ENCODE measurements at regions not wholly inside any gene's neighbourhood (a gene's known extent, or its start where the extent isn't known, plus 50 kb on each side); places are given as distances from the start of the nearest gene placed in this dataset.

DNA sequence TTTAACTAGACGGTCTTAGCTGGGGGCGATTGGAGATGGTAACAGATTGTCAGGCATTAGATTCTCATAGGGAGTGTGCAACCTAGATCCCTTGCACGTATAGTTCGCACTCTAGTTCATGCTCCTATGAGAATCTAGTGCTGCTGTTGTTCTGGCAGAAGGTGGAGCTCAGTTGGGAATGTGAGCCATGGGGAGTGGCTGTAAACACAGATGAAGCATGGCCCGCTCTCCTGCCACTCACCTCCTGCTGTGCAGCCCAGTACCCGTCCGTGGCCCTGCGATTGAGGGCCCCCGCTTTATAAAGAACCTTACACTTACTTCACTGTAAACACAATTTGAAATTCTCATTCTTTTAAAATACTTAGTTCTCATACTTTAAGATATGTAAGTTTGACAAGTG lies 339.4 kb downstream of the CDH26 start:
- no peak overlapping the region for H3K4me2 ChIP-seq (ENCODE audit: low read length)
- DNase-seq, result no peak
- peaks cover 6% of the 10 kb centered on the region for H3K9me3 ChIP-seq (ENCODE audit: insufficient read depth, low read depth, low read length)
- no peaks in the 10 kb centered on the region for H3K27me3 ChIP-seq (ENCODE audit: insufficient read depth, low read length)
- no CpG with 5 or more reads among the region's 9 CpGs for WGBS (ENCODE audit: extremely low coverage, insufficient coverage, insufficient read length)
- no peak overlapping the region for H3K23ac ChIP-seq (ENCODE audit: low read length)
- H3K79me1 ChIP-seq (ENCODE audit: low read length), result no peaks in the 10 kb centered on the region
- H2AK5ac ChIP-seq (ENCODE audit: low read length), result no peak overlapping the region
- no peaks in the 10 kb centered on the region for H3K79me2 ChIP-seq (ENCODE audit: control insufficient read depth, insufficient read depth, low read length, poor library complexity)
- no peak overlapping the region for H2BK120ac ChIP-seq (ENCODE audit: insufficient read depth, low read length, poor library complexity)
- H4K12ac ChIP-seq (ENCODE audit: low read depth, low read length), result no peak overlapping the region
- no peak overlapping the region for H4K8ac ChIP-seq (ENCODE audit: low read depth, low read length)
- no peak overlapping the region for H3K14ac ChIP-seq (ENCODE audit: low read length)
- H3K4me1 ChIP-seq (ENCODE audit: control insufficient read depth in 1 of 2, insufficient read depth in 2 of 2, low read length in 2 of 2), result no peaks in the 10 kb centered on the region
- no peak overlapping the region for H3K4ac ChIP-seq (ENCODE audit: low read depth, low read length)
- no peak overlapping the region for H2BK12ac ChIP-seq (ENCODE audit: low read length)
- no peak overlapping the region for H2AFZ ChIP-seq (ENCODE audit: insufficient read depth, low read length, poor library complexity)
- no peaks in the 10 kb centered on the region for H3K36me3 ChIP-seq (ENCODE audit: control insufficient read depth in 1 of 2, insufficient read depth in 2 of 2, low read length in 2 of 2)
- H3K18ac ChIP-seq (ENCODE audit: low read length), result no peak overlapping the region
- H2BK5ac ChIP-seq (ENCODE audit: low read depth, low read length, poor library complexity), result no peak overlapping the region
- no peak overlapping the region for H4K91ac ChIP-seq (ENCODE audit: low read depth, low read length)
- no peak overlapping the region for H3K4me3 ChIP-seq (ENCODE audit: low read depth, low read length)
- no peak overlapping the region for H3K27ac ChIP-seq (ENCODE audit: low read depth, low read length)
- no peak overlapping the region for H3K9ac ChIP-seq (ENCODE audit: low read length)

DNA sequence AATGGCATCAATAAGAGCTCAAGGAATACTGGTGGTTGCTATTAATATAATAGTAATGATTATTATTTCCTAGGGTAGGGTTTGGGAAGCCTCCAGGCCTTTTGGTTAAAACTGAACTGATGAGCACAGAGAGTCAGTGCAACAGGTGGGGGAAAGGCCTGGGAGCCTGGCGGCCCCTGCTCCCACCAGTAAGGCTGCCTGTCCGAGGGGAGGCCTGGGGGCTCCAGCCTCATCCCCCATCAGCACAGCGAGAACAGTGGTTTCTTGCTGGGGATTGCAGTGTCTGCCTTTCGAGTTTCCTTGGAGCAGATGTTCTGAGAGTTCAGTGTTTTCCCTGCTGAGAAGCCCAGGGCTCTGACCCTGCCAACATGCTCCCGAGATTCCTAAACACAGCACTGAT lies 340.4 kb downstream of the CDH26 start:
- H3K9me3 ChIP-seq (ENCODE audit: insufficient read depth, low read depth, low read length), result peaks cover 6% of the 10 kb centered on the region
- no peak overlapping the region for H4K12ac ChIP-seq (ENCODE audit: low read depth, low read length)
- no peak overlapping the region for H3K18ac ChIP-seq (ENCODE audit: low read length)
- no peak overlapping the region for H3K4me2 ChIP-seq (ENCODE audit: low read length)
- H3K79me2 ChIP-seq (ENCODE audit: control insufficient read depth, insufficient read depth, low read length, poor library complexity), result no peaks in the 10 kb centered on the region
- no peak overlapping the region for H2BK12ac ChIP-seq (ENCODE audit: low read length)
- H3K27me3 ChIP-seq (ENCODE audit: insufficient read depth, low read length), result no peaks in the 10 kb centered on the region
- WGBS (ENCODE audit: extremely low coverage, insufficient coverage, insufficient read length), result no CpG with 5 or more reads among the region's 5 CpGs
- H2BK5ac ChIP-seq (ENCODE audit: low read depth, low read length, poor library complexity), result no peak overlapping the region
- no peak overlapping the region for H3K4me3 ChIP-seq (ENCODE audit: low read depth, low read length)
- H3K79me1 ChIP-seq (ENCODE audit: low read length), result no peaks in the 10 kb centered on the region
- no peaks in the 10 kb centered on the region for H3K36me3 ChIP-seq (ENCODE audit: control insufficient read depth in 1 of 2, insufficient read depth in 2 of 2, low read length in 2 of 2)
- no peak overlapping the region for H2AFZ ChIP-seq (ENCODE audit: insufficient read depth, low read length, poor library complexity)
- H2AK5ac ChIP-seq (ENCODE audit: low read length), result no peak overlapping the region
- H3K23ac ChIP-seq (ENCODE audit: low read length), result no peak overlapping the region
- H3K27ac ChIP-seq (ENCODE audit: low read depth, low read length), result no peak overlapping the region
- no peak overlapping the region for H4K91ac ChIP-seq (ENCODE audit: low read depth, low read length)
- DNase-seq, result no peak
- H4K8ac ChIP-seq (ENCODE audit: low read depth, low read length), result no peak overlapping the region
- no peak overlapping the region for H3K14ac ChIP-seq (ENCODE audit: low read length)
- no peaks in the 10 kb centered on the region for H3K4me1 ChIP-seq (ENCODE audit: control insufficient read depth in 1 of 2, insufficient read depth in 2 of 2, low read length in 2 of 2)
- no peak overlapping the region for H2BK120ac ChIP-seq (ENCODE audit: insufficient read depth, low read length, poor library complexity)
- no peak overlapping the region for H3K9ac ChIP-seq (ENCODE audit: low read length)
- H3K4ac ChIP-seq (ENCODE audit: low read depth, low read length), result no peak overlapping the region

DNA sequence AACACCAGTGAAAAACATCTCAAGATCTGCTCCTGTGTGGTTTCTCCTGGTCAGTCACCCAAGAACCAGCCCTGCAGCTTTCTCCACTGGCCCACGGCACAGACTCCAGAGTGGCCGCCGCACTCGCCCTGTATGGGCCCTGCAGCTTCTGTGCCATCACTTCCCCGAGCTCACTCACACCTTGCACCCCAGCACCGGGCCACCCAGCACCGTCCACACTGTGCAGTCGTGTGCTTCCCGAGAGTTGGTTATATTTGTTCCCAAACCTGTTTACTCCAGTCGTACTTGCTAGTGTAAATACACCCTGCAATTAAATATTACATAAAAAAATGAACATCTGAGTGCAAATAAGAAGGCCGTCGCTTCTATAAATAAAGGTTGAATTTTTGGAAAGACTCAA lies 341.7 kb downstream of the CDH26 start:
- H3K18ac ChIP-seq (ENCODE audit: low read length), result no peak overlapping the region
- H3K4me3 ChIP-seq (ENCODE audit: low read depth, low read length), result no peak overlapping the region
- no peak overlapping the region for H3K4ac ChIP-seq (ENCODE audit: low read depth, low read length)
- no peak for DNase-seq
- no peak overlapping the region for H4K12ac ChIP-seq (ENCODE audit: low read depth, low read length)
- H2BK5ac ChIP-seq (ENCODE audit: low read depth, low read length, poor library complexity), result no peak overlapping the region
- H3K14ac ChIP-seq (ENCODE audit: low read length), result no peak overlapping the region
- H2AK5ac ChIP-seq (ENCODE audit: low read length), result no peak overlapping the region
- H3K79me1 ChIP-seq (ENCODE audit: low read length), result no peaks in the 10 kb centered on the region
- no peak overlapping the region for H3K9ac ChIP-seq (ENCODE audit: low read length)
- H3K27me3 ChIP-seq (ENCODE audit: insufficient read depth, low read length), result no peaks in the 10 kb centered on the region
- no CpG with 5 or more reads among the region's 12 CpGs for WGBS (ENCODE audit: extremely low coverage, insufficient coverage, insufficient read length)
- H2BK12ac ChIP-seq (ENCODE audit: low read length), result no peak overlapping the region
- H3K79me2 ChIP-seq (ENCODE audit: control insufficient read depth, insufficient read depth, low read length, poor library complexity), result no peaks in the 10 kb centered on the region
- no peak overlapping the region for H3K27ac ChIP-seq (ENCODE audit: low read depth, low read length)
- no peaks in the 10 kb centered on the region for H3K36me3 ChIP-seq (ENCODE audit: control insufficient read depth in 1 of 2, insufficient read depth in 2 of 2, low read length in 2 of 2)
- H3K9me3 ChIP-seq (ENCODE audit: insufficient read depth, low read depth, low read length), result peaks cover 6% of the 10 kb centered on the region
- H3K4me2 ChIP-seq (ENCODE audit: low read length), result no peak overlapping the region
- no peaks in the 10 kb centered on the region for H3K4me1 ChIP-seq (ENCODE audit: control insufficient read depth in 1 of 2, insufficient read depth in 2 of 2, low read length in 2 of 2)
- no peak overlapping the region for H4K8ac ChIP-seq (ENCODE audit: low read depth, low read length)
- no peak overlapping the region for H4K91ac ChIP-seq (ENCODE audit: low read depth, low read length)
- H2BK120ac ChIP-seq (ENCODE audit: insufficient read depth, low read length, poor library complexity), result no peak overlapping the region
- no peak overlapping the region for H2AFZ ChIP-seq (ENCODE audit: insufficient read depth, low read length, poor library complexity)
- no peak overlapping the region for H3K23ac ChIP-seq (ENCODE audit: low read length)

DNA sequence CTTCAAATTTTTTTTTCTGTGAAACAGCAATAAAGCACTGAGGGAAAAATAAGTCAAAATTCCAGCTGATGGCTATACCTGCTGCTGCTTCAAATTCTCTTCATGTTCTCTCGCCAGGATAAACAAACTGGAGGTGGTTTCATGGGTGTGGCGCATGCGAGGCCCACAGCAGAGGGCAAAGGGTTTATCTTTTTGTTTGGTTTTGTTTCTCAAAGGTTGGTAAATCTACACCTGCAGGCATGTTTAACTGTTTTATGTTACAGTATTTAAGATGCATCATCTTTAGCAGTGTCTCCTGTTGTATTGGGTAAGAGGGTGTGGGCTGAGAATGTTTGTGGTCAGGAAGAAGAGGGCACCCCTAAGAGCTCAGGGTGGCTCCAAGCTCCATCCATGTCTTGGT lies 342.2 kb downstream of the CDH26 start:
- no peaks in the 10 kb centered on the region for H3K36me3 ChIP-seq (ENCODE audit: control insufficient read depth in 1 of 2, insufficient read depth in 2 of 2, low read length in 2 of 2)
- no peak overlapping the region for H3K4me2 ChIP-seq (ENCODE audit: low read length)
- H3K79me2 ChIP-seq (ENCODE audit: control insufficient read depth, insufficient read depth, low read length, poor library complexity), result no peaks in the 10 kb centered on the region
- no peak overlapping the region for H2BK120ac ChIP-seq (ENCODE audit: insufficient read depth, low read length, poor library complexity)
- no peaks in the 10 kb centered on the region for H3K79me1 ChIP-seq (ENCODE audit: low read length)
- H3K4me1 ChIP-seq (ENCODE audit: control insufficient read depth in 1 of 2, insufficient read depth in 2 of 2, low read length in 2 of 2), result no peaks in the 10 kb centered on the region
- H2BK12ac ChIP-seq (ENCODE audit: low read length), result no peak overlapping the region
- H3K4me3 ChIP-seq (ENCODE audit: low read depth, low read length), result no peak overlapping the region
- no peak overlapping the region for H3K18ac ChIP-seq (ENCODE audit: low read length)
- H3K27me3 ChIP-seq (ENCODE audit: insufficient read depth, low read length), result no peaks in the 10 kb centered on the region
- H4K12ac ChIP-seq (ENCODE audit: low read depth, low read length), result no peak overlapping the region
- no peak overlapping the region for H3K9ac ChIP-seq (ENCODE audit: low read length)
- H2BK5ac ChIP-seq (ENCODE audit: low read depth, low read length, poor library complexity), result no peak overlapping the region
- no peak overlapping the region for H3K14ac ChIP-seq (ENCODE audit: low read length)
- no peak overlapping the region for H4K91ac ChIP-seq (ENCODE audit: low read depth, low read length)
- no peak overlapping the region for H2AFZ ChIP-seq (ENCODE audit: insufficient read depth, low read length, poor library complexity)
- H4K8ac ChIP-seq (ENCODE audit: low read depth, low read length), result no peak overlapping the region
- H3K4ac ChIP-seq (ENCODE audit: low read depth, low read length), result no peak overlapping the region
- DNase-seq, result no peak
- WGBS (ENCODE audit: extremely low coverage, insufficient coverage, insufficient read length), result no CpG with 5 or more reads among the region's 3 CpGs
- H3K23ac ChIP-seq (ENCODE audit: low read length), result no peak overlapping the region
- H3K27ac ChIP-seq (ENCODE audit: low read depth, low read length), result no peak overlapping the region
- no peak overlapping the region for H2AK5ac ChIP-seq (ENCODE audit: low read length)
- peaks cover 6% of the 10 kb centered on the region for H3K9me3 ChIP-seq (ENCODE audit: insufficient read depth, low read depth, low read length)
